Gastrocnemius medialis (tissue), 4 donors: ENCODE measurements at regions not wholly inside any gene's neighbourhood (a gene's known extent, or its start where the extent isn't known, plus 50 kb on each side); places are given as distances from the start of the nearest gene placed in this dataset.

ENCODE experiments used
- ATAC-seq, 2 donors: fragments of 150-250 bp; one replicate each; pipeline ENCODE4 v1.9.1; 2016
- DNase-seq, 2 donors: peaks; one replicate each; pipeline ENCODE4 v3.0.0-alpha.2; 2019
- H3K27ac ChIP-seq, 4 donors: fragments of 200-600 bp; sonication (generic); 1 replicate in 1 of 4; 2 replicates in 3 of 4; pipeline ENCODE4 v1.5.1; 2016 to 2018; ENCODE audit warnings: mild to moderate bottlenecking in 2 of 4, moderate library complexity in 1 of 4
- H3K27me3 ChIP-seq, 3 donors: fragments of 200-600 bp; sonication (generic) in 2 of 3; 1 replicate in 1 of 3; 2 replicates in 2 of 3; pipeline versions ENCODE4 v1.5.1 to v1.6.0; 2016 to 2019; ENCODE audit warnings: mild to moderate bottlenecking in 1 of 3, moderate library complexity in 1 of 3
- H3K36me3 ChIP-seq, 2 donors: fragments of 200-600 bp; sonication (generic) in 1 of 2; one replicate each; pipeline ENCODE4 v1.5.1; 2017 to 2018
- H3K4me1 ChIP-seq, 2 donors: fragments of 200-600 bp; sonication (generic) in 1 of 2; one replicate each; pipeline ENCODE4 v1.5.1; 2016 to 2017; ENCODE audit warnings: mild to moderate bottlenecking in 2 of 2
- H3K4me3 ChIP-seq, 4 donors: fragments of 200-600 bp; sonication (generic) in 3 of 4; 1 replicate in 1 of 4; 2 replicates in 3 of 4; pipeline ENCODE4 v1.5.1; 2016 to 2019; ENCODE audit warnings: mild to moderate bottlenecking in 2 of 4
- H3K9me3 ChIP-seq, 3 donors: fragments of 200-600 bp; sonication (generic) in 2 of 3; 1 replicate in 1 of 3; 2 replicates in 2 of 3; pipeline ENCODE4 v1.5.1; 2016 to 2019
- CTCF ChIP-seq, 5 experiments: fragments of 450-650 bp in 3 of 5; fragments of 200-600 bp in 2 of 5; sonication (generic) in 2 of 5; IDR thresholded peaks in 4 of 5; conservative IDR thresholded peaks in 1 of 5; 1 replicate in 4 of 5; 2 replicates in 1 of 5; pipeline ENCODE4 v1.5.1; 2016 to 2019; ENCODE audit warnings: antibody characterized with exemption in 5 of 5, mild to moderate bottlenecking in 3 of 5, moderate library complexity in 3 of 5
- POLR2A ChIP-seq, 2 donors: fragments of 450-650 bp; IDR thresholded peaks; one replicate each; pipeline ENCODE4 v1.6.1; 2017; ENCODE audit warnings: antibody characterized with exemption in 2 of 2, mild to moderate bottlenecking in 2 of 2, moderate library complexity in 2 of 2
- in situ Hi-C, 4 donors: fragments of 200-750 bp; cut with MboI; loops; one replicate each; pipeline versions ENCODE4 v1.15.0 to v1.8.0; 2017; ENCODE audit warnings: low sequenced_read_pairs in 4 of 4
- intact Hi-C: fragments of 100-400 bp; cut with DNase I; formaldehyde crosslinking; loops from one replicate; pipeline ENCODE4 v1.15.1; 2023; ENCODE audit warnings: low total_unique reads

- no peaks in the 10 kb centered on the region for H3K36me3 ChIP-seq
- ATAC-seq (no peak), DNase-seq (no peak)
- H3K27ac ChIP-seq: no peak overlapping the region
- TF ChIP-seq POLR2A (IDR thresholded peaks at IDR 0.05): no peak
- no peak for TF ChIP-seq CTCF (IDR thresholded peaks at IDR 0.05 in 4 of 5, conservative IDR thresholded peaks at IDR 0.05 in 1 of 5)
- intact Hi-C loops: no loop called here
- no peak overlapping the region for H3K4me3 ChIP-seq
- no peaks in the 10 kb centered on the region for H3K4me1 ChIP-seq
- in situ Hi-C loops: no loop called here
- no peaks in the 10 kb centered on the region for H3K27me3 ChIP-seq
- no peaks in the 10 kb centered on the region for H3K9me3 ChIP-seq
Observed at GRCh38 chr12:87054226-87054625, 798.0 kb upstream of the MGAT4C start.

- in situ Hi-C loops: no loop called here
- H3K9me3 ChIP-seq: no peaks in the 10 kb centered on the region
- no peak for TF ChIP-seq POLR2A (IDR thresholded peaks at IDR 0.05)
- no peak for TF ChIP-seq CTCF (IDR thresholded peaks at IDR 0.05 in 4 of 5, conservative IDR thresholded peaks at IDR 0.05 in 1 of 5)
- H3K27ac ChIP-seq: no peak overlapping the region
- no peak overlapping the region for H3K4me3 ChIP-seq
- H3K27me3 ChIP-seq: no peaks in the 10 kb centered on the region
- ATAC-seq (no peak), DNase-seq (no peak)
- intact Hi-C loops: no loop called here
- H3K4me1 ChIP-seq: no peaks in the 10 kb centered on the region
- no peaks in the 10 kb centered on the region for H3K36me3 ChIP-seq
Observed at GRCh38 chr12:87051621-87052020, 795.4 kb upstream of the MGAT4C start.

GRCh38 chr12:87047691-87048090, 791.5 kb upstream of the MGAT4C start:
- TF ChIP-seq CTCF (IDR thresholded peaks at IDR 0.05 in 4 of 5, conservative IDR thresholded peaks at IDR 0.05 in 1 of 5) (no peak), POLR2A (IDR thresholded peaks at IDR 0.05) (no peak)
- no peak for ATAC-seq

GRCh38 chr12:87039536-87039935, 783.3 kb upstream of the MGAT4C start:
- Histone ChIP-seq H3K9me3 (no peaks in the 10 kb centered on the region), H3K27ac (no peak overlapping the region), H3K27me3 (no peaks in the 10 kb centered on the region), H3K36me3 (no peaks in the 10 kb centered on the region), H3K4me3 (no peak overlapping the region), H3K4me1 (no peaks in the 10 kb centered on the region)
- in situ Hi-C loops (no loop called here), intact Hi-C loops (no loop called here)
- ATAC-seq: no peak
- no peak for DNase-seq
- no peak for TF ChIP-seq CTCF (IDR thresholded peaks at IDR 0.05 in 4 of 5, conservative IDR thresholded peaks at IDR 0.05 in 1 of 5)
- TF ChIP-seq POLR2A (IDR thresholded peaks at IDR 0.05): no peak

More at GRCh38 chr12:87047691-87048090, 791.5 kb upstream of the MGAT4C start:
- Histone ChIP-seq H3K27ac (no peak overlapping the region), H3K27me3 (no peaks in the 10 kb centered on the region), H3K4me3 (no peak overlapping the region), H3K9me3 (no peaks in the 10 kb centered on the region), H3K36me3 (no peaks in the 10 kb centered on the region), H3K4me1 (no peaks in the 10 kb centered on the region)
- intact Hi-C loops: no loop called here
- no peak for DNase-seq
- in situ Hi-C loops: no loop called here

- no peaks in the 10 kb centered on the region for H3K4me1 ChIP-seq
- H3K27me3 ChIP-seq: no peaks in the 10 kb centered on the region
- no peak overlapping the region for H3K27ac ChIP-seq
- no peaks in the 10 kb centered on the region for H3K9me3 ChIP-seq
- in situ Hi-C loops (no loop called here), intact Hi-C loops (no loop called here)
- no peak for ATAC-seq
- no peak overlapping the region for H3K4me3 ChIP-seq
- no peak for TF ChIP-seq CTCF (IDR thresholded peaks at IDR 0.05 in 4 of 5, conservative IDR thresholded peaks at IDR 0.05 in 1 of 5)
- no peak for TF ChIP-seq POLR2A (IDR thresholded peaks at IDR 0.05)
- no peak for DNase-seq
- no peaks in the 10 kb centered on the region for H3K36me3 ChIP-seq
Observed at GRCh38 chr12:87038098-87038497, 781.9 kb upstream of the MGAT4C start.
